GM18499 (cell line): ENCODE measurements at regions not wholly inside any gene's neighbourhood (a gene's known extent, or its start where the extent isn't known, plus 50 kb on each side); places are given as distances from the start of the nearest gene placed in this dataset.

ENCODE experiments used
- ATAC-seq: cut with Tn5 transposase; IDR thresholded peaks from one replicate; pipeline ENCODE4 v1.9.1; 2021; ENCODE audit warnings: moderate number of reproducible peaks; ENCODE audit not compliant: insufficient read depth, unreplicated experiment

DNA sequence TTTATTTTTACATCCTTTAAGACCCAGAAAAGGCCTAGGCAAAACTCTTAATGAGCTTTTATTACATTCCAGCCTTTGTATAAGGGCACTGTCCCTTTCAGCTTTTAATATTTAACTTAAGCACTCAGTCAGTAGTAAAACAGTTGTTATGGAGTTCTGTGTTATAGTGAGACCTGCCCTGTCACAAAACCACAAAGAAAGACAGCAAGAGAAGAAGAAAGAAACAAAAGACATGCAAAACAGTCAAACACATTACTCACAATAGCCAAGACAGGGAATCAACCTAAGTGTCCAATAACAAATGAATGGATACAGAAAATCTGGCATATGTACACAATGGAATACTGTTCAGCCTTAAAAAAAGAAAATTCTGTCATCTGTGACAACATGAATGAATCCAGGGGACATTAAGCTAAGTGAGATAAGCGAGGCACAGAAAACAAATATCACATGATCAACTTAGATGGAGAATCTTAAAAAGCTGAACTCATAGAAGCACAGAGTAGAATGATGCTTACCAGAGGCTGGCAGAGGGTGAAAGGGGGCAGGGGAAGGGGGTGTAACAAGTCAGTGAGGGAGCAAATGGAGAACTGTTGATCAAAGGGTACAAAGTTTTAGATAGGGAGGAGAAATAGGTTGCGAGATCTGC lies 63.8 kb upstream of the CCNG1 start:
- no peak for ATAC-seq

DNA sequence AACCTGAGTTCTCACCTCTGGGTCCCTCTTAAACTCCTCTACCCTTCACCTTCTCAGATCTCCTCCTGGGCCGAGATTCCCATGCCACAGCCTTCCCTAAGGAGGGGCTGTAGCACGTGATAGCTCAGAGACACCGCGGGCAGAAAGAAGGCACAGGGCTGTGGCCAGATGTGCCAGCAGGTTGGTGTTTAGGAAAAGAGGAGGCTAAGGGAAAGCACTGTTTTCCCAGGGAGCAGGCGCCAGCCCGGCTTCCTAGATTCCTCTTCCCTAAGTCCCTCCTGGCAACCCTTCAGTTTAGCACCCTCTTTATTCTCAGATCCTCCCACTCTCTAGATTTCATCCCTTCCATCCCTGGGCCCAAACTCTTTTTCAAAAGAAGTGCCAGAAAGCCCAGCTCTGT lies 59.4 kb upstream of the CCNG1 start:
- ATAC-seq: no peak

DNA sequence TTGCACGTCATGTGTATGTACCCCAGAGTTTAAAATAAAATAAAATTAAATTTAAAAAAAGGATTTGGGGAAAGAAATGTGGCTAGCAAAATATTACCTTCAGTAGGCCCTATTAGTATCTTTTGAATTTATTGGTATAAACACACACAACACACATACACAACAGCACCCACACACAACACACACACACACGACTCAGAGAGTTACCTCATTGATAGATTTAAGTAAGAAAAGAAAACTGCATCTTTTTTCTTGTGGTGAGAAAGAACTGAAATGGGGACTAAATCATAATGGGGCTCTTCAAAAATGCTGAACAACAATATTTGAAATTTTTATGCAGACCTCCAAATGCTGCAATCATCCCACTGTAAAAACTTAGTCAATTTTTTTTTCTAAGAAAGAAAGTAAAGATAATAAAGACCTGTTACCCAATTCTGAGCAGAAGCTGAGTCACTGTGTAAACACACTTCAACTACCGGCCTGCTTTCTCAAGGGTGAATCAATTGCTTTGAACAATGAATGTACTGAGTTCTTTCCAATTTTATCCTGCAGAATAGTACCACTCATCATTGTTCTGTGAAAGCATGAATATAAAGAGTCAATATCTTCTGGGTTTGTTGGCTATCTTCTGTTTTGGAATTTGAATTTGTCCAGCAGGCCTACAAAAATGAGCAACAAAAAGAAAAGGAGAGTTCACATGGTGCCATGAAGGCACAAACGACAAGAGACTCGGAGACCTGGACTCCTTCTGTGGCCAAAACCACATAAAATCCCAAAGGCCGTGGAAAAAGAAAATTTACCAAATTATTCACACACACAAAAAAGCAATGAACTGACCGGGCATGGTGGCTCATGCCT lies 57.9 kb upstream of the CCNG1 start:
- ATAC-seq: no peak

DNA sequence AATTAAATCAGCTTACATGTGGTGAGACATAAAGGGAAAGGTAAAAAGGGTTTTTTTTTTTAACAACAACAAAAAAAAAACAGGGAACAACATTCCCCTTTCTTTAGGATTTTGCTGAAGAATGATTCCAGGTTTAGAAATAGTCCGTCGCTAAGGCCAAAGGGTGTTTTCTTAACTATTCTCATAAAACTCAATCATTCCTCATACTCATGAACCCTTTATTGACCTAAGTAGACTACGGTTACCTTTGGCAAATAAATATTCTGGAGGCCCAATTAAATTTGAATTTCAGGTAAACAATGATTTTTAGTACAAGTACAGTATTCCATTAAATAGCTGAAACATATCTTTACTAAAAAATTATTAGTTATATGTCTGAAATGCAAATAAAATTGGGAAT lies 55.6 kb upstream of the CCNG1 start:
- no peak for ATAC-seq

DNA sequence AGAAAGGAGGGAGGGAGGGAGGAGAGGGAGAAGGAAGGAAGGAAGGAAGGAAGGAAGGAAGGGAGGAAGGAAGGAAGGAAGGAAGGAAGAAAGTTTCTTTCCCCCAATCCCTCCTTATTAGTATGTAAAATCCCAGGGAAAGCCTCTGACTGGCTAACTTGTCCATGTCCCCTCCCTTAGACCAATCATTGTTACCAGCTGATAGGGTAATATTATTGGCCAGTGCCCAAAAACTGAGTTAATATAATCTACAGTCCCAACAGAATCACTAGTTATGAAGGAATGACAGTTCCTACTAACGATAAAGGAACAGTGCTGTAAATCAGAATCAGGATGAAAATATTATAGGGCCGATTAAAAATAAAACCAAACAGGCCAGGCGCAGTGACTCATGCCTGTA lies 53.6 kb upstream of the CCNG1 start:
- no peak for ATAC-seq

DNA sequence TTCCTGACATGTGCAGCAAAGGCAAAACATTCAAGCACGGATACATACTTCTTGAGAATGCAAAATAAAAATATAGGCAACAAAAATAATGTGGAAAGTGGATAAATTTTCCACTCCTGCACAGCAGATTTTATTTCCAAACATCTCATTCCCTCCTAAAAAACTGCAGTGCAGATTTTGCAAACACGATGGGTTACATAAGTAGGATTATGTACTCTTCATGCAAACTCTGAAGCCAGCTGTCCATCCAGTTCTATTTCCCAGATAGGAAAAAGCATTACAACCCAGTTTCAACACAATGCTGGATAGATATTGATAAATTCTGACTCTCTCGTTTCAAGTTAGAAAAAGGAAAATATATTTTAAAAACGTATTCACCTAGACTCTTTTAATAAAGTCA lies 52.7 kb upstream of the CCNG1 start:
- ATAC-seq: no peak

DNA sequence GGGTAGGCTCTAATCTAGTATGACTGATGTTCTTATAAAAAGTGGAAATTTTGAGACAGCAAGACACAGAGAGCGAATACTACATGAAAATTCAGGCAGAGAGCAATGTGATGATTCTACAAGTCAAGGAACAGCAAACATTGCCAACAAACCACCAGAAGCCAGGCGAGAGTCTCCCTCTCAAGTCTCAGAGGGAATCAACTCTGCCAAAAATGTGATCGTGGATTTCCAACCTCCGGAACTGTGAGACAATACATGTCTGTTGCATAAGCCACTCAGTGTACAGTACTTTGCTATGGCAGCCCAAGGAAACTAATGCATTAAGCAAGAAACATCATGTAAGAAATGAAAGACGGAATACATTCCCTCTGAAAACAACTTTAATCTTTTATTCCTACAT lies 52.1 kb upstream of the CCNG1 start:
- no peak for ATAC-seq

DNA sequence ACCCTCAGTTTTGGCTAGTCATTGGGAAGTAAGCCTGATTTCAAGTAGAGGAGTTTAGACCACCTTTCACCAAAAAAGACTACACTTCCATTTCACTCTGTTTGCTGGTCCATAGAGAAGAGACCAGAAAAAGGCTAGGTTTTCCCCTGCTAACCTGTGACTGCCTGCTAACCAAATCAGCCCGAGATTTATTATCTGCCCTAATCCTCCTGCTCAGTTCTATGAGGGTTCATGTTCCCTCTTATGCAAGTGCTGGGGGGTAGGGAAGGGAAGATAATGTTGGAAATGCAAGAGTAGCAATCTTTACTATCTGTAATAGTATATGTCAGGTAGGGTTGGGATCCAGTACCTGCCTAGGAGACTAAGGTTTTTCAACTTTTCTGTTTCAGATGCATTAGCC lies 51.6 kb upstream of the CCNG1 start:
- no peak for ATAC-seq

DNA sequence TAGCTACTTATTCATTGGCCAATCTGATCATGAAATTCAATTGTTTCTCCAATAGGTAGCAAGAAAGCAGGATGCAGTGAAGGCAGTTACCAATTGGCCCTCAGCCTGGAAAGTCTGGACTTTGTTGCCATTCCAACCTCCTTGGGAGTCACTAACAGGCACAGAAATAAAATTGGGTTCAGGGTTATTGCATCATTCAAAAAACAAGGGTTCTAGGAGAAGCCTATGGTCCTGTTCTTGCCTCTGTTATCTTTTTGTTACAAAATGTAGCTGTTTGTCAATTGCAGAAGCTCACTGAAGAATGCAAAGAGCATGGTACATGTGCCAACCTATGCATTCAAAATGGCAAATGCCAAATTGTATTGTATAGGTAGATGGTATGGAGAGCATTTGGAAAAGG lies 51.0 kb upstream of the CCNG1 start:
- no peak for ATAC-seq

DNA sequence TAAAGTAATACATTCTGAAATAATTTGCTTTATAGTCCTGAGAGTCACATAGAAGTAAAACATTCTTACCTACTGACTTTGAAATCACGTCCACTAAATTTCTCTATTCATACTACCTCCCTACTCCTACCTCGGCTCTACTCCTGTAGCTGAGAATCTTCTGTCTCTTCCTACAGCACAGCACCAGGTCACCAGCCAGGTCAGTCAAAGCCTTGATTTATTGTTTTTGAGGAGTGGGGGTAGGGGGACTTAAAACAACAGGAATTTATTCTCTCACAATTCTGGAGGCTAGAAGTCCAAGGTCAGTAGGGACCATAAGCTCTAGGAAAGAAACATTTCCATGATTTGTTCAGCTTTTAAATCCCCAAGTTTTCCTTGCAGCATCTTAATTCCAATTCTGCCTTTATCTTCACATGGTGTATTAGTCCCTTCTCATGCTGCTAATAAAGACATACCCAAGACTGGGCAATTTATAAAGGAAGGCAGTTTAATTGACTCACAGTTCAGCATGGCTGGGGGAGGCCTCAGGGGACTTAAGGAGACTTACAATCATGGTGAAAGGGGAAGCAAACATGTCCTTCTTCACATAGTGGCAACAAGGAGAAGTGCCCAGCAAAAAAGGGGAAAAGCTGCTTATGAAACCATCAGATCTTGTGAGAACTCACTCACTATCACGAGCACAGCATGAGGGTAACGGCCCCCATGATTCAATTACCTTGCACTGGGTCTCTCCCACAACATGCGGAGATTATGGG lies 49.6 kb upstream of the CCNG1 start:
- no peak for ATAC-seq
